MM.1S (cell line): ENCODE measurements at regions not wholly inside any gene's neighbourhood (a gene's known extent, or its start where the extent isn't known, plus 50 kb on each side); places are given as distances from the start of the nearest gene placed in this dataset.

ENCODE experiments used
- DNase-seq: peaks from one replicate; pipeline ENCODE4 v3.0.0-alpha.2; 2015
- H2AFZ ChIP-seq: fragments of 300-600 bp; sonication (generic); 2 replicates; pipeline ENCODE4 v1.6.0; 2016; ENCODE audit warnings: antibody characterized with exemption, low read length
- H3F3A ChIP-seq: fragments of 300-600 bp; sonication (generic); 2 replicates; pipeline ENCODE4 v1.6.1; 2016; ENCODE audit warnings: mild to moderate bottlenecking, antibody characterized with exemption, low read length, moderate library complexity, mixed read lengths; ENCODE audit not compliant: insufficient read depth
- H3K27ac ChIP-seq: fragments of 300-600 bp; sonication (generic); 2 replicates; pipeline ENCODE4 v1.5.1; 2016; ENCODE audit warnings: mild to moderate bottlenecking, low read length
- H3K27me3 ChIP-seq: fragments of 300-600 bp; sonication (generic); replicated peaks from 2 replicates; pipeline ENCODE4 v1.6.0; 2016; ENCODE audit warnings: low read length; ENCODE audit not compliant: insufficient read depth
- H3K36me3 ChIP-seq: fragments of 300-600 bp; sonication (generic); replicated peaks from 2 replicates; pipeline ENCODE4 v1.6.1; 2016; ENCODE audit warnings: mild to moderate bottlenecking, low read length, mixed read lengths; ENCODE audit not compliant: insufficient read depth
- H3K4me1 ChIP-seq: fragments of 300-600 bp; sonication (generic); 2 replicates; pipeline ENCODE4 v1.6.1; 2016; ENCODE audit warnings: low read length, mixed read lengths
- H3K4me2 ChIP-seq: fragments of 300-600 bp; sonication (generic); 2 replicates; pipeline ENCODE4 v1.6.0; 2016; ENCODE audit warnings: low read depth, low read length
- H3K4me3 ChIP-seq: fragments of 300-600 bp; sonication (generic); 2 replicates; pipeline ENCODE4 v1.5.1; 2016; ENCODE audit warnings: low read length, mixed read lengths
- H3K79me2 ChIP-seq: fragments of 300-600 bp; sonication (generic); 2 replicates; pipeline ENCODE4 v1.6.1; 2016; ENCODE audit warnings: mixed run types, low read length, mixed read lengths
- H3K9ac ChIP-seq: fragments of 300-600 bp; sonication (generic); 2 replicates; pipeline ENCODE4 v1.6.1; 2016; ENCODE audit warnings: low read length, mixed read lengths
- H3K9me2 ChIP-seq: fragments of 300-600 bp; sonication (generic); replicated peaks from 2 replicates; pipeline ENCODE4 v1.6.1; 2016; ENCODE audit warnings: mild to moderate bottlenecking, low read length, mixed read lengths; ENCODE audit not compliant: insufficient read depth
- H3K9me3 ChIP-seq: fragments of 300-600 bp; sonication (generic); replicated peaks from 2 replicates; pipeline ENCODE4 v1.6.1; 2016; ENCODE audit warnings: mild to moderate bottlenecking, low read length, mixed read lengths; ENCODE audit not compliant: insufficient read depth
- H4K20me1 ChIP-seq: fragments of 300-600 bp; sonication (generic); 2 replicates; pipeline ENCODE4 v1.6.1; 2016; ENCODE audit warnings: mild to moderate bottlenecking, low read length, moderate library complexity, mixed read lengths; ENCODE audit not compliant: insufficient read depth
- CTCF ChIP-seq: fragments of 300-600 bp; sonication (generic); IDR thresholded peaks from 2 replicates; pipeline ENCODE4 v1.5.1; 2016; ENCODE audit warnings: antibody characterized with exemption, low read length, mixed read lengths
- EZH2 ChIP-seq: fragments of 300-600 bp; sonication (generic); optimal IDR thresholded peaks from 2 replicates; pipeline ENCODE3; 2017; ENCODE audit warnings: low read depth, mild to moderate bottlenecking, antibody characterized with exemption, low read length, mixed read lengths
- EZH2phosphoT487 ChIP-seq: fragments of 300-600 bp; sonication (generic); IDR thresholded peaks from 2 replicates; pipeline ENCODE4 v1.6.1; 2018; ENCODE audit warnings: antibody characterized with exemption, low read length

DNA sequence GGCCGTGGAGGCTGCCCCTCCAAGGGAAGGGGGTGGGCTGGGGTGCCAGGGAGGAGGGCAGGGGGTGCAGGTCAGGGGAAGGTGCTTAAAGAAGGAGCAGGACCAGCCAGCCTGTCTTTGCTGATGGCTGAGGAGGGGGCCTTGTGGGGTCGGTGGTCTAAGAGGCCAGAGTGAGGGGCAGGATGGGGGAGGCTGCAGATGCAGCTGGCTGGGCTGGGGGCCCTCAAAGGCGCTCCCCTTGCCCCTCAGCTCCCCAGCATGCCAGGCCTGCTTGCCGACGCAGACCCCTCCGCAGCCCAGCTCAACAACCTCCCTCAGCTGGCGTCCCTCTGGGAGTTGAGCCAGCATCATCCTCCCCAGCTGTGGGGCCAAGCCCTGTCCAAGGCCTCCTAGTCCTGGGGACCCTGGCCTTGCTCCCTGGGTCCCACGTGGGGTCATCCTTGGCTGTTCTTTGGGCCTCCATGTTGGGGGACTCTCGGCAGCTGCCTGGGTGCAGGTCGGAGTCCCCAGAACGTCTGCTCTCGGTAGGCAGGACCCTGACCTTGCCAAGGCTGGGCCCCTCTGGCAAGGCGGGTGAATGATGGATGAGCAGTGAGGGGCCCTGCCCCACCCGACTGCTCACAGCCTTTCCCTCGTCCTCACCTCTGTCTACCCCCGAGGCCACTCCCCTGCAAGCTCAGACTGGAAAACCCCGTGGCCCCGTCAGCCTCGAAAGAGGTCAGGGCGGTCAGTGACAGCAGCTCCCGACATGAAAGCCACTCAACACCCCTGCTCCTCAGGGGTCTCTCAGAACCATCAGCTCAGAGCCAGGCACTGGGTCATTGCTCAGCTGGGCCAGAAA is 119.4 kb downstream of the FAM53A start:
- Histone ChIP-seq H3K4me1 (no peaks in the 10 kb centered on the region), H3K36me3 (no peaks in the 10 kb centered on the region), H3K27me3 (no peaks in the 10 kb centered on the region), H3K79me2 (no peaks in the 10 kb centered on the region), H3K9me3 (no peaks in the 10 kb centered on the region), H3K27ac (no peak overlapping the region), H3F3A (no peaks in the 10 kb centered on the region), H3K4me2 (no peak overlapping the region), H3K9ac (no peak overlapping the region), H2AFZ (no peak overlapping the region), H3K4me3 (no peak overlapping the region), H4K20me1 (no peaks in the 10 kb centered on the region), H3K9me2 (no peaks in the 10 kb centered on the region)
- DNase-seq = no peak
- no peak for TF ChIP-seq EZH2phosphoT487
- TF ChIP-seq EZH2 = no peak
- TF ChIP-seq CTCF = no peak

DNA sequence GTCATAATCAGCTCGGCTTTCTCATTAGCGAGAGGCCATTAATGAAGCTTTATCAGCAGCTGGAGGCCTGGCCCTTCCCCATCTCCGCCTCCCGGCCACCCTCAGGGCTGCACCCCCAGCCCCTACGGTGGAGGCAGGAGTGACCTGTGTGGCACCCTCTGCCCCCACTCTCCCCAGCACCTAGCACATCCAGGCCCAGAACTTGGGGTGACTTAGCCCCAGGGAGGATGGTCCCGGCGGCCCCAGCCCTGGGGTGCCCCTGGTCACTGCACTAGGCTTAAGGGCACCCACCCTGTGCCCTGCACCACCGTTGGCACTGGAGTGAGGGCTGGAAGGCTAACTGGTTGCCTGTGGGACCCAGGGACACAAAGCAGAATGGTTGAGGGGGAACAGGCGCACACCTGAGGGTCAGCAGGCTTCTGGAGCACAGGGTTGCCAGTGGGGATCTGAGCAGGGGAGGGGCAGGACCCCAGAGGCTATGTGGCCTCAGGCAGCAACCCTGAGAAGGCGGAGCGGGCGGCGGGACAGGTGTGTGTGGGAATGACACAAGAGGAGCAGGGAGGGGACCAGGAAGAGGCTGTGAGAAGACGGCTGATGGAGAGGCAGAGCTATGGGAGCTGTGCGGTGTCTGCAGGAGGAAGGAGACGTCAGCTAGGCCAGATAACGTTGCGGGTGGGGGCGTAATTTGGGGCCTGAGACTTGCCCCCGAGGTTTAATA is 120.2 kb downstream of the FAM53A start:
- no peak for DNase-seq
- Histone ChIP-seq H3K4me3 (no peak overlapping the region), H3K9me3 (no peaks in the 10 kb centered on the region), H3K9me2 (no peaks in the 10 kb centered on the region), H3K27ac (no peak overlapping the region), H2AFZ (no peak overlapping the region), H3K79me2 (no peaks in the 10 kb centered on the region), H3K36me3 (no peaks in the 10 kb centered on the region), H3F3A (no peaks in the 10 kb centered on the region), H3K27me3 (no peaks in the 10 kb centered on the region), H3K4me2 (no peak overlapping the region), H3K4me1 (no peaks in the 10 kb centered on the region), H4K20me1 (no peaks in the 10 kb centered on the region), H3K9ac (no peak overlapping the region)
- TF ChIP-seq EZH2phosphoT487 (no peak), CTCF (no peak), EZH2 (no peak)

DNA sequence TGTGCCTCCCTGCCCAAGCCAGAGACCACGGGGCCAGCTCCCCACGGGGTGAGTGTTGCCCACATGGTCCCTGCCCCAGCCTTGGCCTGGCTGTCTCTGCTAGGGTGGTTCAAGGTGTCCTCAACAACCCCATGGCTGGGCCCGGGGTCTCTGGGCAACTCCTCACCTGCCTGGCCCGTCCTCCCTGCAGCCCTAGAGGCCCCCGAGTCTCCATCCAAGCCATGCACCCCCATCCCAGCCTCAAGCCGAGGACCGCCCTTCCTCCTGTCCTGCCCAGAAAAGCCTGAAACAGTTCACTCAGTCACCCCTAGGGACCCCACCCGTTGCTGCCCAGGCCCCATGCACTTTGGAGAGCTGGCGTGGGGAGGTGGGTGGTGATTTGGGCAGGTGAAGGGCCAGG is 120.9 kb downstream of the FAM53A start:
- no peak overlapping the region for H3K4me2 ChIP-seq
- no peaks in the 10 kb centered on the region for H3K9me2 ChIP-seq
- no peaks in the 10 kb centered on the region for H3K36me3 ChIP-seq
- no peaks in the 10 kb centered on the region for H3F3A ChIP-seq
- H3K27ac ChIP-seq = no peak overlapping the region
- no peaks in the 10 kb centered on the region for H3K79me2 ChIP-seq
- H4K20me1 ChIP-seq = no peaks in the 10 kb centered on the region
- H3K4me3 ChIP-seq = no peak overlapping the region
- H2AFZ ChIP-seq = no peak overlapping the region
- no peak for TF ChIP-seq EZH2
- TF ChIP-seq CTCF = no peak
- no peak for TF ChIP-seq EZH2phosphoT487
- H3K9me3 ChIP-seq = no peaks in the 10 kb centered on the region
- H3K9ac ChIP-seq = no peak overlapping the region
- DNase-seq = no peak
- no peaks in the 10 kb centered on the region for H3K27me3 ChIP-seq
- no peaks in the 10 kb centered on the region for H3K4me1 ChIP-seq
